Activated CD8-positive, alpha-beta memory T cell treated with anti-CD3 and anti-CD28 coated beads, Interleukin-2, amount 50 U/mL, for 48 hours (primary cell): ENCODE measurements at regions not wholly inside any gene's neighbourhood (a gene's known extent, or its start where the extent isn't known, plus 50 kb on each side); places are given as distances from the start of the nearest gene placed in this dataset.
"Not testable (repeated sequence)": the region's sequence is repeated elsewhere in the genome, so short reads cannot be mapped to it uniquely, and the experiment has no call there.

Experiments used
- DNase-seq: peaks from one replicate; pipeline ENCODE4 v3.0.0-alpha.2; 2020

- no peak for DNase-seq
Observed at GRCh38 chr1:184882957-184883815, 91.1 kb downstream of the NIBAN1 start.

- no peak for DNase-seq
Observed at GRCh38 chr1:184881941-184882913, 92.1 kb downstream of the NIBAN1 start.

GRCh38 chr1:184879876-184880557 lies 94.3 kb downstream of the NIBAN1 start:
- DNase-seq, result no peak

- no peak for DNase-seq
Observed at GRCh38 chr1:184878602-184879001, 95.7 kb downstream of the NIBAN1 start.

GRCh38 chr1:184878002-184878401 lies 96.3 kb downstream of the NIBAN1 start:
- DNase-seq, result no peak

GRCh38 chr1:184876015-184876414 lies 98.3 kb downstream of the NIBAN1 start:
- not testable (repeated sequence) for DNase-seq

GRCh38 chr1:184875218-184875617 lies 99.1 kb downstream of the NIBAN1 start:
- DNase-seq, result no peak

- no peak for DNase-seq
Observed at GRCh38 chr1:184870319-184870718, 104.0 kb downstream of the NIBAN1 start.

- DNase-seq, result no peak
Observed at GRCh38 chr1:184867866-184868689, 106.2 kb downstream of the NIBAN1 start.

- DNase-seq, result no peak
Observed at GRCh38 chr1:184866991-184867788, 107.1 kb downstream of the NIBAN1 start.

- no peak for DNase-seq
Observed at GRCh38 chr1:184866586-184866985, 107.7 kb downstream of the NIBAN1 start.

GRCh38 chr1:184865831-184866230 lies 108.5 kb downstream of the NIBAN1 start:
- no peak for DNase-seq

GRCh38 chr1:184861755-184862336 lies 107.2 kb upstream of the EDEM3 start:
- DNase-seq, result no peak

GRCh38 chr1:184860985-184861754 lies 106.5 kb upstream of the EDEM3 start:
- DNase-seq, result no peak

GRCh38 chr1:184860535-184860934 lies 105.9 kb upstream of the EDEM3 start:
- DNase-seq, result no peak

- no peak for DNase-seq
Observed at GRCh38 chr1:184859381-184860105, 104.9 kb upstream of the EDEM3 start.

GRCh38 chr1:184858288-184858687 lies 103.6 kb upstream of the EDEM3 start:
- no peak for DNase-seq

GRCh38 chr1:184854496-184855140 lies 100.0 kb upstream of the EDEM3 start:
- no peak for DNase-seq

- DNase-seq, result no peak
Observed at GRCh38 chr1:184854036-184854435, 99.4 kb upstream of the EDEM3 start.
